MM.1S (cell line): ENCODE measurements at regions not wholly inside any gene's neighbourhood (a gene's known extent, or its start where the extent isn't known, plus 50 kb on each side); places are given as distances from the start of the nearest gene placed in this dataset.

Experiments
- CTCF ChIP-seq: fragments of 300-600 bp; sonication (generic); IDR thresholded peaks from 2 replicates; pipeline ENCODE4 v1.5.1; 2016; ENCODE audit warnings: antibody characterized with exemption, low read length, mixed read lengths
- EZH2 ChIP-seq: fragments of 300-600 bp; sonication (generic); optimal IDR thresholded peaks from 2 replicates; pipeline ENCODE3; 2017; ENCODE audit warnings: low read depth, mild to moderate bottlenecking, antibody characterized with exemption, low read length, mixed read lengths
- EZH2phosphoT487 ChIP-seq: fragments of 300-600 bp; sonication (generic); IDR thresholded peaks from 2 replicates; pipeline ENCODE4 v1.6.1; 2018; ENCODE audit warnings: antibody characterized with exemption, low read length

DNA sequence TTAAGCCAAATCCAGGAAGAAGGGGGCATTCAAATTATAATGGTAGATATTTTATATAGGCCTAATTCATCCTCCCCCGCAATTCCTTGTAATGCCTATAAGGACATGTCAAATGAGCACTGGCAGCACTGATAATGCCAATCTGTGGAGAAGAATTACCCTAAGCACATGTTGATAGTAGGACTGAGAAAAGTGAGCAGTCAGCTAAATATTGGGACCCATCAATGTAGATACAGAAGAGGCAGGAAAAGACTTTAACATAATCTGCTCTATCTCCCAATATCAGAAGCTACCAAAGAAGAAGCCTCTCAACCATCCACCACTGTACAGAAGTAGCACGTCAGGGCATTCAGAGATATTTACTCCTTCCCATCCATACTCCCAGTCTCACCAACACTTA lies 101.3 kb upstream of the REG3A start:
- TF ChIP-seq CTCF (no peak), EZH2 (no peak), EZH2phosphoT487 (no peak)
